HCEC 1CT (cell line): ENCODE measurements at regions not wholly inside any gene's neighbourhood (a gene's known extent, or its start where the extent isn't known, plus 50 kb on each side); places are given as distances from the start of the nearest gene placed in this dataset.

Experiments
- DNase-seq: peaks from one replicate; pipeline ENCODE4 v3.0.0-alpha.2; 2017

DNA sequence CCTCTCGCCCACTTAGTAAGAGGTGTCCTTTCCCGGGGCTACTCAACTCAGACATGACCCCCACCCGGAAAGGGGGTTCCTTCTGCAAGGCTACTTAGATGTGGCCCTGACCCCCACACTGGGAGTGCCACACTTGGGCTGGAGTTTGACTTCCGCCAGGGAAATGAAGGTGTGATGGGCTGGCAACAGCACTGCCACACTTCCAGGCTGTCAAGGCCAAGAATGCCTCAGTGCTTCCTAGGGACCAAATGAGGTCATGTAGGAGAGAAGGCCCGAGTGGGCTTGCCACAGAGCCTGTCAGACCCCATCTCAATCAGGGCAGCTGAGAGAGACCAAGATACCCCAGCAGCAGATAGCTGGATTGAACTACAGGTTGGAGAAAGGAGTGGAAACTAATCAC lies 55.5 kb downstream of the DRD1 start:
- DNase-seq = no peak

DNA sequence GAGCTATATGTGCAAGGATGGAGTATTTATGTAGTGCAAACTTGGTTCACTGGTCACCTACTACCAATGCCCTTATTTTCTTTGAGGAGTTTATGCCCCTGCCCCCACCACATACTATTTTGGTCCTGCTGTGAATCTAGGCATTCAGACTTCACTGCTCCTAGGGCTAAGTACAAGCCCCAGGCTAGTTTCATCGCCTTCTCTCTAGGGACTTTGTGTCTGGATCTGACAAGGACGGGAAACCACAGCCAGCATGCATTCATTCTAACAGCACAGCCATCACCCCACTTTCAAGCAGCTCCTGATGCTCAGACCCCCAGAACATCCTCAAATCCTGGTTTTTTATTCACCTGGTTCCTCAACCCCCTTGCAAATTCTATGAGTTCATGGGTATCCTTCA lies 56.8 kb downstream of the DRD1 start:
- DNase-seq = no peak

DNA sequence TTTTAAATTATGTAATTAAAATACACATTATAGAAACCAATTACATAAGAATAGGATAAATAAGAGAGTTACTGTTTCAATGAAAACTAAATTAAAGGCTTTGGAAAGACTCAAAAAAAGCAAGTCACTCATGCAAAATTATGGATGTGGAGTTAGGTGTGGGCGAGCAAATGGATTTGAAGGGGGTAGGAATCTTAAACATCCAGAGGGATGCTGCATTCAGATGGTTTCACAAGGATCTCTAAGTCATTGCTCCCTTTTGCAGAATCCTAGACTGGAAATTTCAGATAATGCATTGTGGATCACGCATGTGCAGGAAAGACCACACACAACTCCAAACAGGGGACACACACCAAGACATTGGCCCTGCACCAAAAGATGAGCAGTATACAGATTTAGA lies 57.5 kb downstream of the DRD1 start:
- no peak for DNase-seq

DNA sequence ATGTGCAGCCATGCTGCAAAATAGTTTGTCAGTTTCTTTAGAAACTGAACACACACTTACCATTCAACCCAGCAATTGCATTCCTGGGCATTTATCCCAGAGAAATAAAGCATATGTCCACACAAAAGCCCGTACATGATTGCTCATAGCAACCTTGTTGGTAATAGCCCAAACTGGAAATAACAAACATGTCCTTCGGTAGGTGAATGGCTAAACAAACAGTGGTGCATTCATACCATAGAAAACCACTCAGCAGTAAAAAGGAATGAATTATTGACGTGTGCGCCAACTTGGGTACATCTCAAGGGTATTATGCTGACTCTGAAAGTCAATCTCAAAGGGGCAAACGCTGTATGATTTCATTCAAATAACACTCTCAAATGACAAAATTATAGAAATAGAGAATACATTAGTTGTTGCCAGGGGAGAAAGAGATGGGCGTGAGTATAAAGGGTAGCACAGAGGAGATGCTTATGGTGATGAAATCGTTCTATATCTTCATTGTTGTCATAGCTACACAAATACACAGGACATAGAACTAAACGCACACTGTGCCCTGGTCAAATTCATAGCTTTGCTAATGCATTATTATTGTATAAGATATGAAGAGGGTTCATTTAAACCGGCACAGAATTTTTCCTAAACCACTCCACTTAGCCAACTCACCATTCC lies 58.2 kb downstream of the DRD1 start:
- DNase-seq = no peak

DNA sequence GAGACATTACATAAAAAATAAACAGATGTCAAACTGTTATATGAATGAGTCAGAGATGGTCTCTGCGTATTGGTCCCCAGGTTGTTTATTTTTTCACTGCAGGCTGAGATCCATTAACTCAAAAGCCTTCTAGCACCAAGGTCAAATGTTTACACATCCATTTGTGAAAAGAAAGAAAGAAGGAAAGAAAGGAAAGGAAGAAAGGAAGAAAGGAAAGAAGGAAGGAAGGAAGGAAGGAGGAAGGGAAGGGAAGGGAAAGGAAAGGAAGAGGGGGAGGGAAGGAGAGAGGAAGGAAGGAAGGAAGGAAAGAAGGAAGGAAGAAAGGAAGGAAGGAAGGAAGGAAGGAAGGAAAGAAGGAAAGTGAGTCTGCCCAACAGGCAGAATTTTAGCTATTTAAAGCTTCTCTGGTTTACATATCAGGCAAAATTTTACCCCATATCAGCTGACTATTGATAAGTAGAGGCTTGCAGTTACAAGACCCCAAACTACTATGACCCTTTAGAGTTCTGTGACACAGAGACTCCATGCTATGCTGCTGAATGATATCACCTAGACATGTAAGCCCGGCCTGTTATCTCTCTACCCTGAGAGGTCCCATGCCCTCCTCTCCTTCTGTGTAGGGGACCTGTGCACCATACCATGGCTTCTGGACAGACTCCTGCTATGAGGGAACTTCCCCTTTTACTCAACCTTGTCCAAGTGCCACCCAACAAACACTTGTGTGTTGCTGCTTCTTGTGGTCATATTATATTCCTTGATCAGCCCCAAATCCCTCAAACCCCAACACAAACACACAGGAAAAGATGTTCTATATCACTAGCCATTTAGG lies 59.0 kb downstream of the DRD1 start:
- no peak for DNase-seq

DNA sequence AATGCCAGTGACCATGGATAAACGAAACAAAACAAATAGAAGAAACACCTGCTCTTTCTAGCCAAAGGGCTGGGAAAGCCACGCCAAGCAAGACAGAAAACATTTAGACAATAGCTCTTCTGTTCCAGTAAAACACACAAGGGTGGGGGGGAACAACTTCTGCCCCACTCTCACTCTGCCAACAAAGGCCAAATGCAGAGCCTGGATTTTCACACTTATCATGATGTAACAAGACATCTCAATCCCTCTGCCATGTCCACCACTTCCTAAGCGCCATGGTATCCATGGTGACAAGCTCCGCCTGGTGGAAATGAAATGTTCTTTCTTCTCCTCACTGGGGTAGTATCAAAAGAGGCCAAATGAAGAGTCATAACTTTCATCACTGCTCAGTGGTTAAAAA lies 60.6 kb downstream of the DRD1 start:
- DNase-seq = no peak

DNA sequence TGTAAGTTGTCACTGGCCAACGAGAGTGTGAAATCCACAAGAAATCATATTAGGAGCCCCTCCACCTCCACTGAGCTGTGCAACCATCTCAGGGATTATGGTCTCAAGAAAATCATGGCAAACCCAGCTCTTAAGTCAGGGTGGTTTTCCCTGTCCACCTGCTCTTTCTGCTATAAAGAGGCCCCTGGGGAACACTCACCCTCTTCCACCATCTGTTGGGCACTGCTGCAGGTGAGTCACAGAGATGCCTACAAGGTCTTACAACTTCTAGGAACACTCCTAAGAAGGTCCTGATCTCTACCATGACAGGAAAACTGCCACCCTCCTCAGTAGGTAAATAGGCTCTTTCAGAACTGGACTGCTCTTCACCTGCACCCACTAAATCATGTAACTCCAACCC lies 61.8 kb downstream of the DRD1 start:
- no peak for DNase-seq

DNA sequence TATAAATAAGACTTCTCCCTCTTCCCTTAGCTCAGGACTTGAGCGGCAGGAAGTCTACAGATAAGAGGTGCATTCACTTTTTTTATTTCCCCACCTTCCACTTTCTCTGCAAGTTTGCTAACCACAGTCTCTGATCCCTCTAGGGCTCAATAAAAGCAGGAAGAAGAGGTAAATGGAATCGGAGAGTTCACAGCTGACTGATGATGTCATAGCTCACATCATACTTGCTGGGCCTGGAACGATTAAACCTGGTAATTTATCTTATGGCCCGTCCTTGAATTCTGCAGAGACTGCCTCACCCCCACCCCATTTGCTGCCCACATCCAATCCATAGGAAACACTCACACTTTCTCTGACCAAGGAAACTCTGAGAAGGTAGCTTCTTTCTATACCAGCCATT lies 62.9 kb downstream of the DRD1 start:
- no peak for DNase-seq

DNA sequence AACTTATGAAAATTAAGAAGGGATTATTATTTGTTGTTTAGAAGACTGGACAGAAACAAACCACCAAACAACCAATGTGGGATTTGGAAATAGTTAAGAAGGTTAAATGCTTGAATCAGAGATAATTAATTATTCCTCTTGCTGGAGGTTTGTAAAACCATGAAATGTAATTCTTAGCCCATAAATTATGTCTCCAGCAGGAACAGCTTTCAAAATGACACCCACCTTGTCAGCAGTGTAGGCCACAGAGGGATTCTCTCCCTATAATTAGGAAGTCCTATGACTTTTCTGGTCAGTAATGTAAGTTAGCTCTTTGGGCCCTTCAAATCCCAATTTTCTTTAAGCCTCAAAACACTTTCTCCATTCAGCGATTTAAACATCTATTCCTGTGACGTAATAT lies 63.3 kb downstream of the DRD1 start:
- DNase-seq = no peak

DNA sequence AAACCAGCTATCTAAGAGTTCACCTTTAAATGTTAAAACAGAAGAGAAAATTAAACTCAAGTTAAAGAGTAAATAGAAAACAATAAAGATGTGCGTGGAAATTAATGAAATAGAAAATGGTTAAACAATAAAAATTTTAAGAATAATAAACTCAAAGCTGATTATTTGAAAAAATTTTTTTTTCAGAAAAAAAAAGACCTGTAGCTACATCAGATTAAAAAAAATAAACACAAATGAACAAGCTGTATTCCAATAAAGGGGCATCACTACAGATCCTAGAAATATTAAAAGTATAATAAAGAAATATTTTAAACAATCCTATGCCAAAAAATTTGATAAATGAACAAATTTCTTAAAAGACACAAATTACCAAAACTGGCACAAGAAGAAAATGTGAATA lies 64.1 kb downstream of the DRD1 start:
- no peak for DNase-seq

DNA sequence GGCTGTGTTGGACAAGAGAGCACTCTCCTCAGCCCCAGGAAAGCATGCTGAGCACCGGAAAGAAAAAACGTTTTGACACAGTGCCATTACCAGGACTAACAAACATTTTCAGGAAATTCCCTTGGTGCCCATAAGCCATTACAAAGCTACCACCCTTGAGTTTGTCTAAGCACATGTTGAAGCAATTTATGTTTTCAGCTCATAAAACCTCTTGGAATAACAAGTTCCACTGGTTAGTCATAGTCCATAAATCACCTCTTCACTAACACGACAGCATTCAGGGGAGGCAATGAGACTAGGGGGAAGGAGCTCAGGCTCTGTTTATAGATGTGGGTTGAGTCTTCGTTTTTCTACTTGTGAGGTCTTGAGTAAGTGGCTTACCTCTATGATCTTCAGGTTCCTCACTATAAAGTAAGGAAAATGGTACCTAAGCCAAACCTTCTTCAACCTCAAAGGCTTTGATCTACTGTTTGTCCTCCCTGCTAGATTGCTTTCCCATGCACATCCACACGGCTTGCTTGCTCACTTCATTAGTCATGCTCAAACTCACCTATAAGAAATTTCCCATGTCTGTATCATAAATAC lies 65.4 kb downstream of the DRD1 start:
- no peak for DNase-seq

DNA sequence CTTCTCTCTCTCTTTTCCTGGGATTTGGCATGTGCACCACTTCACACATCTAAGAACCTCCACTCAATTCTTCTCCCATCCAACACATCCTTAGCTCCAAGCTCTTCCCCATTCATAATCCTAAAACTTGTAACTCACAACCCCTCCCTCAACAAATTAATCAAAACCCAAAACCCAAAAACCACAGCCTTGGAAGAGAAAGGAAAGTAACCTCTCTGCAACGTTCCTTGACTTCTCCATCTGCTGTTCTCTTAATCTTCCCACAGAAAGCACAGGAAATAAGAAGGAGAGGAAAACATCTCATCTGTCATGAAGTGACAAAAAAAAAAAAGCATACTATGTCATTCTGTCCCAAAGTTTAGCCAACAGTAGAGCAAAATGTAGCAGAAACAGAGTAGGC lies 66.2 kb downstream of the DRD1 start:
- no peak for DNase-seq

DNA sequence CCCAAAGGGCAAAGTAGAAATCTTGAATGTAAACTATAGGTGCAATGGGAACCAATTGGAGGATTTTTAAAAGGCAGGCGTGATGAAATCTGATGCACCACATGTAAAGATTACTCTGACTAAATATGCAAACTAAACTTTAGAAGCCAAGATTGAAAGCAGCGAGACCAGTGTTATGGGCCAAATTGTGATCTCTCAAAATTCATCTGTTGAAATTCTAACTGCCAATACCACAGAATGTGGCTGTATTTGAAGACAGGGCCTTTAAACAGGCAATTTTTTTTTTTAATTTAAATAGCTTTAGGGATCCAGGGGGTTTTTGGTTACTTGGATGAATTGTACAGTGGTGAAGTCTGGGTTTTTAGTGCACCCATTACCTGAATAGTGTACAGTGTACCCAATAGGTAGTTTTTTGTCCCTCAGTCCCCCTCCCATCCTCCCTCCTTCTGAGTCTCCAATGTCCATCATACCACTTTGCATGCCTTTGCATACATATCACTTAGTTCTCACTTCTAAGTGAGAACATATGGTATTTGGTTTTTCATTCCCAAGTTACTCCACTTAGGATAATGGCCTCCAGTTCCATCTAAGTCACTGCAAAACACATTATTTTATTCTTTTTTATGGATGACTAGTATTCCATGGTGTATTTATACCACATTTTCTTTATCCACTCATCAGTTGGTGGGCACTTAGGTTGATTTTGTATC lies 69.7 kb downstream of the DRD1 start:
- DNase-seq = no peak

DNA sequence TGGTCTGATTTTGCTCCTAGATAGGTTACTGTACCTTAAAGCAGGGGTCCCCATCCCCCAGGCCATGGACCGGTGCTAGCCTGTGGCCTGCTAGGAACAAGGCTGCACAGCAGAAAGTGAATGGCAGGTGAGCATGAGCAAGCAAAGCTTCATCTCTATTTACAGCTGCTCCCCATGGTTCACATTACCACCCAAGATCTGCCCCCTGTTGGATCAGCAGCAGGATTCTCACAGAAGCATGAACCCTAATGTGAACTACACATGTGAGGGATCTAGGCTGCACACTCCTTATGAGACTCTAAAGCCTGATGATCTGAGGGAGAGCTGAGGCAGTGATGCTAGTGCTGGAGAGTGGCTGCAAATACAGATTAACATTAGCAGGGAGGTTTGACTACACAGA lies 78.1 kb downstream of the DRD1 start:
- DNase-seq = no peak

DNA sequence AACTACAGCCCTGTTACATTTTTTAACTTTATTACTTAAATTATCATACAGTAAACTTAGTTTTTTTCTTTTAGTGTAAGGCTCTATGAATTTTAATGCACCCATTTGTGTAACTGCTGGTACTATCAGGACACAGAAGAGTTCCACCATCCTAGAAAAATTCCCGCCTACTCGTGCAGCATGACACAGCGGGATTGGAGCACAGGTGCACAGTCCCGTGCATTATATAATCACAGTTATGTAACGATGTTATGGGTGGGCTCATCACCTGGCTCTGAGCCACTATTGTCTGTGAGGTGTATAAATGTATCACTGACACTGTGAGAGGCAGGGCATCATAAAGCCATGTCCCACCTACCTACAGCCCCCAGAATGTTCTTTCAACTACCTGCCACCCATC lies 80.7 kb downstream of the DRD1 start:
- DNase-seq = no peak

DNA sequence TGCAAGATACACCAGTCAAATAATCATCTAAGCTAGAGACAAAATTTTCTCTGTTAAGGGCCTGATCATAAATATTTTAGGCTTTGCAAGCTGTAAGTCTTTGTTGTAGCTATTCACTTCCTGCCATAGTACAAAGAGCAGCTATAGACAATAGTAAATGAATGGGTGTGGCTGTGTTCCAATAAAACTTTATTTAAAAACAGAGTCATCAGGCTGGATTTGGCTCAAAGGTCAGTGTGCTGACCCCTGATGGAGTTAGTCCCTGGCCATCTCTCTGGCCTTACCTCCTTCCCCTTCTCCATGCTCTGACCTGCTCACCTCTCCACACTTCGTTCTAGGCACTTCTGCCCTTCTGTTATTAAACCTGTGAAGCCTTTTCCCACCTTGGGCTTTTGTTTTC lies 86.0 kb downstream of the DRD1 start:
- no peak for DNase-seq

DNA sequence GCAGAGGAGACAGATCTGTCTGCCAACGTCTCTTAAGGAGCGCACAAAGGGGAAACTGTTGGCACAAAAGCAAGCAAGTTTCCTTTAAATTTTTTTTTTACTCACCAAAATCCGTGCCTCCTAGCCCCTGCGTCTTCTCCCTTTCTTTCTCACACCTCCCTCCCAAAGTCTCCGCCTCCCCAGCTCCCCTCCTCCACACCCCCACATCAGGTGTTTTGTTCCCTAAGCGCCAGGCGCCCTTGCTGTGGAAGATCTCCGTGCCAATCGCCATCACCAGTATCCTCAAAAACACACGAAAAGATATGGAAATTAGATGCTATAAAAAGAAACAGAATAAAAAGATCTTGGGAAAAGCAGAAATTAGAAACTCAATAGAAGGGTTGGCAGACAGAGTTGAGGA lies 87.6 kb downstream of the DRD1 start:
- no peak for DNase-seq

DNA sequence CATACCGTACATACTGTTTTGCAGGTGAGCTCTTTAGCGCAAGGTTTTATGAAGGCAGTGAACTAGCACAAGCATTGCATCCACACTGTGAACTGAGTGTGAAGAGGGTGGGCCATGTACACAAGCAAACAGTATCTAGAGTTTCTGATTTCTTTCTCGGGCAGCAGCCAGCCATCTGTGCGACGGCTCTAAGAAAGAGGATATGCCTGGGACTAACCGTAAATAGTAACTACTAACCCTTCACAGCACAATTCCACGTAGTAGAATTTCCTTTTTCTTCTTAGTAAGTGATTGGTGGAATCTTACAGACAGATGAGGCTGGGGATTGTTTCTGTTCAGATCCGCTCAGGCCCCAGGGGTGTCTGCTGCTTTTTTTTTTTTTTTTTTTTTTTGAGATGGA lies 89.0 kb downstream of the DRD1 start:
- no peak for DNase-seq

DNA sequence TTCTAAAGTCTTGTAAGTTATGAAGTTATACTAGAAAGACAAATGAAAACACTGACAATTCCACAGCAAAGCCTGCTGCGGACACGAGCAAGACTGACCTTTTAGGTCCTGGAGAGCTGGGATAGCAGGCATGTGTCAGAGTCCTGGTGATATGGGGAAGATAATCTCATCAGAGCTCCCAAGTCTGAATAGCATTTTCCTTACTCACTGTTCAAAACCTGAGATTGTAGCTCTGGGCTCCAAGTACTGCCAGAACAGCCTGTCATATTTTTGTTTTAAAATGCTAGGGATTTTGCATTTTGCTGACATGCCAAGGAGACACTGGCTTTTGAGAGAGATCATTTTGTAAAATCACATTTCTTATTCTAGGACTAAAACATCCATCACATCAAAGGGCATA lies 90.1 kb downstream of the DRD1 start:
- no peak for DNase-seq

DNA sequence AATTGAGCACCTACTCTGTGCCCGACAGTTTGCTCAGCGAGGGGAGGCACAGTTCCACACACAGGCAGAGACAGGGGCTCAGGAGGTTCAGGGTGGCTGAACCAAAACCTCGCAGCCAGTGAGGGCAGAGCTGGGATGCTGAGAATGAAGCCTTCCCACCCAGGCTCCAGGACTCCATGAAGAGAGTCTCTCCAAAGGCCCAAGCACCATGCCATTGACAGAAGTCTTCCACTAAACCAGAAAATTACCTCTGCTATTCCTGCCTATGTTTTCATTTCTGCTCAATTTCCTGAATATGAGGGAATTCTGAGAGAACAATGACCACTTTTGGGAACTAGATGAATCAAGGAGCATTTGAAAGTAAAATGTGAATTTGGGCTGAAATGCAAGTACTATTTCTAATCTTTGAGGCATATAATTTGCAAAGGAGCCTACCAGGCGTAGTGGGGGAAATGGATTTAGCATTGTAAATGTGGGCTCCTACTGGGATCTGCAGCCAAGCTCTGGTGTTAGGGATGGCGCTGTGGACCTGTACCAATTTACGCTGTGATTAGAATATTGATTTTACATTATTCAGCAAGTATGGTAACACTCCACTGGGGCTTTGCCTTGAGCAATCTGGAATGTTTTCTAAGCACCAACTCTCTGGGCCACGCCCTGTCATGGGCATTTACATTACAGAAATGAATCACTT lies 91.9 kb downstream of the DRD1 start:
- DNase-seq = no peak

DNA sequence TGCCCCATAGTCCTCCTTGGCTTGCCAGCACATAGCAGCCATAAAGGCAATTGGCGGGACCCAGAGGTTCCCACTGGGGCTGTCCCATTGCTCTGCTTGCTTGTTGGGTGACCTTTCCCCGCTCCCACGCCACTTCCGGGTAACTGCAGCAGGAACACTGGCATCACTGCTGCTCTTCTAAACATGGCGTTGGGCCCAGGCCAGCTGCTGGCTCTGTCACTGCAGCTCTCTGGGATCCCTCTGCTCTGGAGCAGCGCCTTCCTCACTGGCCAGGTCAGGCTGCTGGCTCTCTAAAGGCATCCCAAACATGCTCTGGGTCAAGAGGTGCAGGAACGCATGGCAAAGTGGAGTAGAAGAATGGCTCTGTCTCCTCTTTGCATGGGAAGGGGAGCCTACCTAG lies 92.9 kb downstream of the DRD1 start:
- DNase-seq = no peak

DNA sequence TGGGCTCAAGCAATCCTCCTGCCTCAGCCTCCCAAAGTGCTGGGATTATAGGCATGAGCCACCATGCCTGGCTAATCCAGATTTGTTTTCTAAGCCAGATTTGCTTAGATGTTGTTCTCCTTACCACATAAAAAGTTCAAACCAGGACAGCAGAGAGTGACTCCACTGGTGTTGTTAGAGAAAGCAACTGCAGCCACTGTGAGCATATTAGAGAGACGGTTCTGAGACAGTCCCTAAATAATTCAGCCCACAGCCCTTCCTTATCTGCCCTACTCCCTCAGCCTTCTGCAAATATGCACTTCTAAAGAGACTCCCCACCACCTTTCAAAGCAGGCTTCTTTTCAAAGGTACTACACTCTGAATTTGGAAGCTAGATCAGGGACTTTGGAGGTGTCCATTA lies 96.1 kb downstream of the DRD1 start:
- no peak for DNase-seq

DNA sequence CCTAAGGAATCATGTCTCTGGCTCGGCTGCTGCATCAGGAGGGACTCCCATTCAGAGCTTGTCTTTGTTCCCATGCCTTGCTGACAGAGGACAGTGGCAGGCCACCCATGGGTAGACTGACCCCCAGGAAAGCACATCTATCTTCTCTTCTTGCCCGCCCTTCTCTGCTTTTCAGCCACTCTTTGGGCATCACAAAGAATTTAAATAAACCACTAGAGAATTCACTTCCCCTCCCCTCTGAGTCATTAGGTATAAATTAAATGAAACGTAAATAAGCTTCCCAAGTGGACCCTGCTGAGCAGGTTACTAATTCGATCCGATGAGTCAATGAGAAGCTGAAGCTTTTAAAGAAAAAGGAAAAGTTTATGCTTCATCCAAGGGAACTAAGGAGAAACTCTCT lies 97.0 kb downstream of the DRD1 start:
- DNase-seq = no peak
